GM23248 (cell line): ENCODE measurements at regions not wholly inside any gene's neighbourhood (a gene's known extent, or its start where the extent isn't known, plus 50 kb on each side); places are given as distances from the start of the nearest gene placed in this dataset.

ENCODE experiments used
- EZH2 ChIP-seq: fragments of 200-600 bp; sonication (generic); IDR thresholded peaks from 2 replicates; pipeline ENCODE4 v1.6.1; 2018; ENCODE audit warnings: antibody characterized with exemption, mild to moderate bottlenecking; ENCODE audit not compliant: insufficient read depth, poor library complexity, severe bottlenecking
- EZH2phosphoT487 ChIP-seq: fragments of 200-600 bp; sonication (generic); IDR thresholded peaks from 2 replicates; pipeline ENCODE4 v1.6.1; 2018; ENCODE audit warnings: antibody characterized with exemption, moderate library complexity, mild to moderate bottlenecking, low read depth; ENCODE audit not compliant: insufficient read depth

DNA sequence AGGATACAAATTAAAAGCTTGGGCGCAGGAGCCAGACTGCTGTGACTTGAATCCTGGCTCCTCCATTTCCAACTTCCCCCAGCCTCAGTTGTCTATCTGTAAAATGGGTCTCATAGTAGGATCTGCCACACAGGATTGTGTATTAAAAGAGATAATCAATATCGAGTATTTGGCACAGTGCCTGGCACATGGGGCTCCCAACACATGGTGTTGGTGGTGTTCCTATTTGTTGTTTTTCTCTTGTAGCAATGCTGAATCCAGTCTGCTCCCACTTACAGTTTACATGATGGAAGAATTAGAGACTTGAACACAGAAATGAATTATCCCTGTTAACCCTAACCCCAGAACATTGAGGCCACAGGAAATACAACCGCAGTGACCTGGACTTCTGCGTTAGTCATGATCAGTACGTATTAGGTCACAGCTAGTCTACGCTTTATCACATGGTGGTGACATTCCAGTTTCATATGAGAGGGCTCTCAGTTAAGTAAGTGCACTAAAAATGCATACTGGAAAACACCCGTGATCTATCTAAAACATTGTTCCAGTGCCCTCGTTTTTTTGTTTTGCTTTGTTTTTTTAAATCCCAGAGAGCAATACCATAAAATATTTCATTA lies 169.5 kb upstream of the KLF14 start:
- TF ChIP-seq EZH2 (no peak), EZH2phosphoT487 (no peak)
